Spleen (tissue), 7 donors: ENCODE measurements at regions not wholly inside any gene's neighbourhood (a gene's known extent, or its start where the extent isn't known, plus 50 kb on each side); places are given as distances from the start of the nearest gene placed in this dataset.

Experiments used
- CTCF ChIP-seq, 11 experiments: fragments of 200-600 bp in 7 of 11; fragments of 450-650 bp in 4 of 11; sonication (generic) in 4 of 11; IDR thresholded peaks in 8 of 11; conservative IDR thresholded peaks in 3 of 11; 1 replicate in 7 of 11; 2 replicates in 4 of 11; pipeline versions ENCODE4 v1.4.0 to v1.8.0; 2016 to 2021; ENCODE audit warnings: antibody characterized with exemption in 11 of 11, inconsistent platforms in 4 of 11, mild to moderate bottlenecking in 1 of 11
- POLR2A ChIP-seq, 3 donors: fragments of 450-650 bp; IDR thresholded peaks; one replicate each; pipeline ENCODE4 v1.5.1; 2017; ENCODE audit warnings: antibody characterized with exemption in 3 of 3, mild to moderate bottlenecking in 1 of 3
- donor health status: DM: no; HTN: no; CAD: no; lungs with moderate emphysema.
- donor health status: DM: no; HTN: no; CAD: no.
- donor health status: DM: no; HTN: no; CAD: no.

GRCh38 chr7:83702446-83702845 lies 53.5 kb upstream of the SEMA3E start:
- TF ChIP-seq CTCF (IDR thresholded peaks at IDR 0.05 in 8 of 11, conservative IDR thresholded peaks at IDR 0.05 in 3 of 11) = no peak
- no peak for TF ChIP-seq POLR2A (IDR thresholded peaks at IDR 0.05)
